GM18861 (cell line): ENCODE measurements at regions not wholly inside any gene's neighbourhood (a gene's known extent, or its start where the extent isn't known, plus 50 kb on each side); places are given as distances from the start of the nearest gene placed in this dataset.

Source experiments
- ATAC-seq: cut with Tn5 transposase; IDR thresholded peaks from one replicate; pipeline ENCODE4 v1.9.1; 2021; ENCODE audit not compliant: unreplicated experiment

DNA sequence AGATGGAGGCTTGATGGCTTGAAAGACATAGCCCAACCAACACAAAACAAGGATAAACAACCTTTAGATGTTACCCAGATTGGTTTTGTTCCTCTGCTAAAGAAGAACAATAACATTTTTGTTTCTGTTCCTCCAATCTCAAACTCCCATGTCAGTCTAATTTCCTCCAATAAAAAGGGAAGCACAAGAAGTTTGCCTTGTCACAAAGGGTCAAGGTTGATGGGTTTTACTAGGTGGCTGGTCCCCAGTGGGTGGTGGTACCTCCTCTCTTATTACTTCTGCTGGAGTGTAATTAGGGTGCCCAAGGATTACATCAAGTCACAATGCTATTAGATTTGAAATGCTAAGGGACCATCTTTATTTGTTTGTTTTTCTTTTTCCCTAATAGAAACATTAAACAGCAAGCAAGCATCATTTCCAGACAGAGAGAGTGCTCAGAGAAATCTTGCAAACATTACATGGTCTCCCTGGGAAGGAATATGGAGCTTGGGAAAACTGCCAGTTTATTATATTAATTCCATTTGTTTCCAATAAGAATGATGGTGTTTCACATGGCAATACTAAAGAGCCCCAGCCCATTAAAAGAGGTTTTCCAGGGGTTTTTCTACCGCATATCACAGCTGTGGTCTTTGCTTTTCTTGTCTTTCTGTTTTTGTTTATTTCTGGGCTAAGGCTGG is 78.3 kb upstream of the AOAH start:
- no peak for ATAC-seq

- no peak for ATAC-seq
Observed at GRCh38 chr7:36796850-36797536, 72.7 kb upstream of the AOAH start.

GRCh38 chr7:36795451-36796021 is 71.2 kb upstream of the AOAH start:
- no peak for ATAC-seq

GRCh38 chr7:36794689-36795088 is 70.4 kb upstream of the AOAH start:
- no peak for ATAC-seq

GRCh38 chr7:36792421-36792820 is 68.1 kb upstream of the AOAH start:
- no peak for ATAC-seq

- ATAC-seq = no peak
Observed at GRCh38 chr7:36790311-36790787, 66.1 kb upstream of the AOAH start.

GRCh38 chr7:36788825-36789470 is 64.7 kb upstream of the AOAH start:
- ATAC-seq = no peak

DNA sequence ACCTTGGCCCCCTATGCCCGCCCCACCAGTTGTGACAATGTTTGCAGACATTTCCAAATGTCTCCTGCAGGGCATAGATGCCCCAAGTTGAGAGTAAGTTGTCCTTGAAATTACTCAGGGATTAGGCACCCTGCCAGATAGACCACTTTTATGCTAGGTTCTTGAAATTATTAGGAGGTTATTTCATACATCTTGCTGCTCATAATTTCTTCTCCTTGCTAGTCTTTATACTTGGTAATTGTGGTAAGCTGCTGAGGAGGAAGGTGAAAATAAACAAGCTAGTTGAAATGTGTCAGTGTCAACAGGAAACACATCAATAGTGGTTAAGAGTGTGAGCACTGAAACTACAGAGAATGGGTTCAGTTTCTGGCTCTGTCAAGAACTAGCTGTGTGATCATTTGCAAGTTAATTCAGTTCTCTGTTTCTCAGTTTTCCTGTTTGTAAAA is 63.7 kb upstream of the AOAH start:
- ATAC-seq = no peak

DNA sequence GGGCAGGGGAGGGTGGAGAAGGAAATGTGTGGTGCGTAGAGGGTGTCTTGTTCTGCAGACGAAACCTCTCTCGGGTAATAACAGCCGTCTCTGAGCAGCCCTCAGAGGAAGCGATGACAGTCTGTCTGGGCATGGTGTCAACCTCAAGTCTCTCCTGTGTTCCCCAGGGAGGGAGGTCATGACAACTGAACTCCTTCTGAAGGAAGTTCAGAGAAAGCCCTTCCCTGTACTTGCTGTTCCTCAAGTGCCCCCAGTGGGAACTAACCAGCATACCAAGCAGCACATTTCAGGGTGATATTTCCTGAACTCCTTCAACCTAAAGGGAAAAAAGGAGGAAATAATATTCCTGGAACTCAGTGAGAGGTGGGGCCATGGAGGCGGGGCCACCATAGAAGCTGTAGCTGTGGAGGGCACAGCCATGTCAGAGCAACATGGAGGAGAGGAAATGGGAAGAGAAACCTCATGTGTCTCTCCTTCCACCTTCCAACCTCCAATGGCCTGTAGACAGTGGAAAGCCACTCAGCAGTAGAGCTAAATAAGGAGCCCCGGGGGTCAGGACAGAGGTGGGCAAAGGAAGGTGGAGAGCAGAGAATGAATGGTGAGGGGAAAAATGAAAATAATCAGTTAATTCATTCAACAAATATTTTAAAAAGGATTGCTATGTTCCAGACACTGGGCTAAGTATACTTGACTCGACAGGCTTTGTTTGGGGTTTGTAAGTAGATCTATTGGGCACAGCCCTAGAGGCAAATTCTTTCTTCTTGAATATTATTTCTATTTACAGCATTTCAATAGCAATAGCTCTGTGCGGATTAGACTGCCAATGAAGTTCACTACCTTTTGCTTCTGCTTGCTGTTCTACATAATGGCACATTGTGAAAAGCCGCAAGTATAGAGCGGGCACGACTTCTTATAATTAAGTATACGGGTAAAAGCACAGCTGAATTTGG is 61.0 kb upstream of the AOAH start:
- peak; percentile 99 for ATAC-seq

DNA sequence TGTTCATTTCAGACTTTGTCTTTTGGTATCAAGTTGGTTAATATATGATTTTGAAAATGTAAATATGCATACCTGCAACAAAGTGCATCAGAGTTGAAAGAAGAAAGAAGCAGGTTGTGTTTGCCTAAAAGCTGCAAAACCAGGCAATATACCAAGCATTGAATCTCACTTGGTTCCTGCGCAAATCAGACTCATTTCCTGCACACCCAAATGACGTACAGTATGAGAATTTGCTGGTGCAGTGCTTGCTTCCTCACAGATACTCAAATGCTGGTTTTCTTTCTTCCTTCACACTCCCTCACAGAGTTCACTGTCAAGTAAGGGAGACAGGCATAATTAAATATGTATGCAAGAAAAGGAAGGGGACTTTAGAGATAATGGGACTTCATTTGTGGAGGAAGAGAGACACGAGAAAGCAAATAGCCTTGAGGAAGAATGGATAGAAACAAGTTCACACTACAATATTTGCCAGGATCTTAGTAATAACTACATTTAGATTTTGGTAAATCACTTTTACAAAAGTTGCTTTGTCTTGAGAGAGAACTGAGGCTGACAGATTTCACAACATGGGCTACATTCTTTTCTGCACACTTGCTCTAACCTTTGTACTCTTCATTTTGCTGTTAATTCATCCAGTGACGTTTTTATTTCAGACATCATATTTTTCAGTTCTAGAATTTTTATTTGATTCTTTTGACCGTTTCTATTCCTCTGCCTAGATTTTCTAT is 56.9 kb upstream of the AOAH start:
- ATAC-seq = no peak

- no peak for ATAC-seq
Observed at GRCh38 chr7:36777855-36778254, 53.6 kb upstream of the AOAH start.

- no peak for ATAC-seq
Observed at GRCh38 chr7:36777062-36777461, 52.8 kb upstream of the AOAH start.

GRCh38 chr7:36775676-36776075 is 51.4 kb upstream of the AOAH start:
- no peak for ATAC-seq

GRCh38 chr7:36775061-36775620 is 50.8 kb upstream of the AOAH start:
- no peak for ATAC-seq
